Glomerular visceral epithelial cell (primary cell): ENCODE measurements at regions not wholly inside any gene's neighbourhood (a gene's known extent, or its start where the extent isn't known, plus 50 kb on each side); places are given as distances from the start of the nearest gene placed in this dataset.
"Not testable (repeated sequence)": the region's sequence is repeated elsewhere in the genome, so short reads cannot be mapped to it uniquely, and the experiment has no call there.

Experiments
- DNase-seq: peaks from one replicate; pipeline ENCODE4 v3.0.0-alpha.2; 2016; ENCODE audit errors: extremely low spot score

GRCh38 chr14:106347291-106347778 lies 821.0 kb downstream of the TMEM121 start:
- DNase-seq, result no peak

- DNase-seq, result no peak
Observed at GRCh38 chr14:106347890-106348755, 821.7 kb downstream of the TMEM121 start.

- DNase-seq, result not testable (repeated sequence)
Observed at GRCh38 chr14:106348873-106349540, 822.6 kb downstream of the TMEM121 start.

- DNase-seq, result not testable (repeated sequence)
Observed at GRCh38 chr14:106349678-106350457, 823.5 kb downstream of the TMEM121 start.

GRCh38 chr14:106355007-106355791 lies 828.8 kb downstream of the TMEM121 start:
- not testable (repeated sequence) for DNase-seq

GRCh38 chr14:106355881-106356642 lies 829.7 kb downstream of the TMEM121 start:
- not testable (repeated sequence) for DNase-seq

GRCh38 chr14:106356643-106356930 lies 830.2 kb downstream of the TMEM121 start:
- DNase-seq, result not testable (repeated sequence)

- not testable (repeated sequence) for DNase-seq
Observed at GRCh38 chr14:106359157-106359887, 832.9 kb downstream of the TMEM121 start.

- DNase-seq, result not testable (repeated sequence)
Observed at GRCh38 chr14:106365371-106365770, 839.0 kb downstream of the TMEM121 start.

GRCh38 chr14:106365894-106366293 lies 839.5 kb downstream of the TMEM121 start:
- not testable (repeated sequence) for DNase-seq

- DNase-seq, result not testable (repeated sequence)
Observed at GRCh38 chr14:106366971-106367370, 840.6 kb downstream of the TMEM121 start.

GRCh38 chr14:106369456-106369855 lies 843.1 kb downstream of the TMEM121 start:
- not testable (repeated sequence) for DNase-seq

GRCh38 chr14:106372870-106373652 lies 846.7 kb downstream of the TMEM121 start:
- no peak for DNase-seq

GRCh38 chr14:106373653-106374110 lies 847.3 kb downstream of the TMEM121 start:
- not testable (repeated sequence) for DNase-seq

- DNase-seq, result no peak
Observed at GRCh38 chr14:106377432-106377831, 851.0 kb downstream of the TMEM121 start.

- DNase-seq, result no peak
Observed at GRCh38 chr14:106378191-106378590, 851.8 kb downstream of the TMEM121 start.

GRCh38 chr14:106380740-106381139 lies 854.4 kb downstream of the TMEM121 start:
- no peak for DNase-seq

GRCh38 chr14:106389186-106389585 lies 862.8 kb downstream of the TMEM121 start:
- not testable (repeated sequence) for DNase-seq

- DNase-seq, result no peak
Observed at GRCh38 chr14:106390401-106390800, 864.0 kb downstream of the TMEM121 start.
